ENCODE measurements at regions not wholly inside any gene's neighbourhood (a gene's known extent, or its start where the extent isn't known, plus 50 kb on each side); places are given as distances from the start of the nearest gene placed in this dataset.

GRCh38 chr2:18883616-18884456 lies 294.5 kb upstream of the NT5C1B start:
- Histone ChIP-seq H3K27me3 (ENCODE audit: control insufficient read depth, insufficient read depth, low read length) (no peaks in the 10 kb centered on the region), H3K36me3 (replicated peaks; ENCODE audit: control insufficient read depth, insufficient read depth, low read length) (no peaks in the 10 kb centered on the region), H3K4me3 (ENCODE audit: insufficient read depth, low read depth, low read length) (no peak overlapping the region)
- DNase-seq: peak; percentile 47

- Histone ChIP-seq H3K36me3 (replicated peaks; ENCODE audit: control insufficient read depth, insufficient read depth, low read length) (no peaks in the 10 kb centered on the region), H3K4me3 (ENCODE audit: insufficient read depth, low read depth, low read length) (no peak overlapping the region), H3K27me3 (ENCODE audit: control insufficient read depth, insufficient read depth, low read length) (no peaks in the 10 kb centered on the region)
- no peak for DNase-seq
Observed at GRCh38 chr2:18871430-18871829, 282.1 kb upstream of the NT5C1B start.

GRCh38 chr2:18870307-18870706 lies 280.9 kb upstream of the NT5C1B start:
- Histone ChIP-seq H3K36me3 (replicated peaks; ENCODE audit: control insufficient read depth, insufficient read depth, low read length) (no peaks in the 10 kb centered on the region), H3K27me3 (ENCODE audit: control insufficient read depth, insufficient read depth, low read length) (no peaks in the 10 kb centered on the region), H3K4me3 (ENCODE audit: insufficient read depth, low read depth, low read length) (no peak overlapping the region)

GRCh38 chr2:18861951-18862350 lies 272.6 kb upstream of the NT5C1B start:
- no peaks in the 10 kb centered on the region for H3K27me3 ChIP-seq (ENCODE audit: control insufficient read depth, insufficient read depth, low read length)
- DNase-seq: no peak

More at GRCh38 chr2:18870307-18870706, 280.9 kb upstream of the NT5C1B start:
- DNase-seq: no peak

GRCh38 chr2:18860179-18860578 lies 270.8 kb upstream of the NT5C1B start:
- no peak for DNase-seq
- Histone ChIP-seq H3K27me3 (ENCODE audit: control insufficient read depth, insufficient read depth, low read length) (no peaks in the 10 kb centered on the region), H3K36me3 (replicated peaks; ENCODE audit: control insufficient read depth, insufficient read depth, low read length) (no peaks in the 10 kb centered on the region), H3K4me3 (ENCODE audit: insufficient read depth, low read depth, low read length) (no peak overlapping the region)

More at GRCh38 chr2:18861951-18862350, 272.6 kb upstream of the NT5C1B start:
- H3K4me3 ChIP-seq (ENCODE audit: insufficient read depth, low read depth, low read length): no peak overlapping the region
- H3K36me3 ChIP-seq (replicated peaks; ENCODE audit: control insufficient read depth, insufficient read depth, low read length): no peaks in the 10 kb centered on the region

- DNase-seq: no peak
- Histone ChIP-seq H3K4me3 (ENCODE audit: insufficient read depth, low read depth, low read length) (no peak overlapping the region), H3K36me3 (replicated peaks; ENCODE audit: control insufficient read depth, insufficient read depth, low read length) (no peaks in the 10 kb centered on the region), H3K27me3 (ENCODE audit: control insufficient read depth, insufficient read depth, low read length) (no peaks in the 10 kb centered on the region)
Observed at GRCh38 chr2:18856765-18857164, 267.4 kb upstream of the NT5C1B start.

- DNase-seq: no peak
- H3K4me3 ChIP-seq (ENCODE audit: insufficient read depth, low read depth, low read length): no peak overlapping the region
- H3K36me3 ChIP-seq (replicated peaks; ENCODE audit: control insufficient read depth, insufficient read depth, low read length): no peaks in the 10 kb centered on the region
- H3K27me3 ChIP-seq (ENCODE audit: control insufficient read depth, insufficient read depth, low read length): no peaks in the 10 kb centered on the region
Observed at GRCh38 chr2:18855027-18855426, 265.7 kb upstream of the NT5C1B start.

- DNase-seq: no peak
- Histone ChIP-seq H3K4me3 (ENCODE audit: insufficient read depth, low read depth, low read length) (no peak overlapping the region), H3K36me3 (replicated peaks; ENCODE audit: control insufficient read depth, insufficient read depth, low read length) (no peaks in the 10 kb centered on the region), H3K27me3 (ENCODE audit: control insufficient read depth, insufficient read depth, low read length) (no peaks in the 10 kb centered on the region)
Observed at GRCh38 chr2:18849841-18850578, 260.6 kb upstream of the NT5C1B start.

- H3K4me3 ChIP-seq (ENCODE audit: insufficient read depth, low read depth, low read length): no peak overlapping the region
- no peaks in the 10 kb centered on the region for H3K36me3 ChIP-seq (replicated peaks; ENCODE audit: control insufficient read depth, insufficient read depth, low read length)
- DNase-seq: no peak
- no peaks in the 10 kb centered on the region for H3K27me3 ChIP-seq (ENCODE audit: control insufficient read depth, insufficient read depth, low read length)
Observed at GRCh38 chr2:18848646-18849045, 259.3 kb upstream of the NT5C1B start.

GRCh38 chr2:18845854-18846445 lies 256.6 kb upstream of the NT5C1B start:
- no peaks in the 10 kb centered on the region for H3K36me3 ChIP-seq (replicated peaks; ENCODE audit: control insufficient read depth, insufficient read depth, low read length)
- no peak for DNase-seq
- H3K4me3 ChIP-seq (ENCODE audit: insufficient read depth, low read depth, low read length): no peak overlapping the region
- H3K27me3 ChIP-seq (ENCODE audit: control insufficient read depth, insufficient read depth, low read length): no peaks in the 10 kb centered on the region

GRCh38 chr2:18842836-18843235 lies 253.5 kb upstream of the NT5C1B start:
- Histone ChIP-seq H3K36me3 (replicated peaks; ENCODE audit: control insufficient read depth, insufficient read depth, low read length) (no peaks in the 10 kb centered on the region), H3K4me3 (ENCODE audit: insufficient read depth, low read depth, low read length) (no peak overlapping the region), H3K27me3 (ENCODE audit: control insufficient read depth, insufficient read depth, low read length) (no peaks in the 10 kb centered on the region)
- DNase-seq: no peak

GRCh38 chr2:18841248-18842150 lies 252.1 kb upstream of the NT5C1B start:
- Histone ChIP-seq H3K27me3 (ENCODE audit: control insufficient read depth, insufficient read depth, low read length) (no peaks in the 10 kb centered on the region), H3K36me3 (replicated peaks; ENCODE audit: control insufficient read depth, insufficient read depth, low read length) (no peaks in the 10 kb centered on the region), H3K4me3 (ENCODE audit: insufficient read depth, low read depth, low read length) (no peak overlapping the region)
- DNase-seq: no peak

GRCh38 chr2:18837240-18837639 lies 247.9 kb upstream of the NT5C1B start:
- H3K36me3 ChIP-seq (replicated peaks; ENCODE audit: control insufficient read depth, insufficient read depth, low read length): no peaks in the 10 kb centered on the region
- no peak for DNase-seq
- no peaks in the 10 kb centered on the region for H3K27me3 ChIP-seq (ENCODE audit: control insufficient read depth, insufficient read depth, low read length)
- no peak overlapping the region for H3K4me3 ChIP-seq (ENCODE audit: insufficient read depth, low read depth, low read length)

- no peak overlapping the region for H3K4me3 ChIP-seq (ENCODE audit: insufficient read depth, low read depth, low read length)
- H3K27me3 ChIP-seq (ENCODE audit: control insufficient read depth, insufficient read depth, low read length): no peaks in the 10 kb centered on the region
- H3K36me3 ChIP-seq (replicated peaks; ENCODE audit: control insufficient read depth, insufficient read depth, low read length): no peaks in the 10 kb centered on the region
- no peak for DNase-seq
Observed at GRCh38 chr2:18836436-18836835, 247.1 kb upstream of the NT5C1B start.
